ENCODE measurements at regions not wholly inside any gene's neighbourhood (a gene's known extent, or its start where the extent isn't known, plus 50 kb on each side); places are given as distances from the start of the nearest gene placed in this dataset.
"Not testable (repeated sequence)": the region's sequence is repeated elsewhere in the genome, so short reads cannot be mapped to it uniquely, and the experiment has no call there.

DNA sequence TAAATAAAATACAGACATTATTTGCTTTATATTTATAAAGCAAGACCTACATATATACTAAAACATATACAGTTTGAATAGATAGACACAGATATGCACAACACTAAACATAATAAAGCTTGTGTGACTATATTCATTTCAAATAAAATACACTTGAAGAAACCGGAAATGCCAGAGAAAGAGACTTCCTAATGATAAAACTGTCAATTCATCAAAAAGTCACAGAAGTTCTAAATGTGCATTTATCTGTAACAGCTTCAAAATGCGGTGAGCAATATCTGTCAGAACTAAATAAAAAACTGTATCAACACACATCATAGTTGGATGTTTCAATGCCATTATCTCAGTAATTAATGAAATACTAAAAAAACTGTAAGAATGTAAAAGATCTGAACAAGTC lies 60.6 kb upstream of the CTSV start:
- not testable (repeated sequence) for TF ChIP-seq SMC3 (IDR thresholded peaks at IDR 0.05); POLR2A (IDR thresholded peaks at IDR 0.05; ENCODE audit: low read length)
